Stimulated activated CD4-positive, alpha-beta T cell treated with anti-CD3 and anti-CD28 coated beads, Interleukin-1b, Interleukin-23, amount 100 ng/mL, for 1 hour (primary cell): ENCODE measurements at regions not wholly inside any gene's neighbourhood (a gene's known extent, or its start where the extent isn't known, plus 50 kb on each side); places are given as distances from the start of the nearest gene placed in this dataset.

Source experiments
- DNase-seq, 2 donors: peaks; one replicate each; pipeline ENCODE4 v3.0.0-alpha.2; 2020; ENCODE audit warnings: low read depth in 2 of 2

GRCh38 chr1:238281418-238281817 lies 390.7 kb upstream of the ZP4 start:
- DNase-seq, result no peak

DNA sequence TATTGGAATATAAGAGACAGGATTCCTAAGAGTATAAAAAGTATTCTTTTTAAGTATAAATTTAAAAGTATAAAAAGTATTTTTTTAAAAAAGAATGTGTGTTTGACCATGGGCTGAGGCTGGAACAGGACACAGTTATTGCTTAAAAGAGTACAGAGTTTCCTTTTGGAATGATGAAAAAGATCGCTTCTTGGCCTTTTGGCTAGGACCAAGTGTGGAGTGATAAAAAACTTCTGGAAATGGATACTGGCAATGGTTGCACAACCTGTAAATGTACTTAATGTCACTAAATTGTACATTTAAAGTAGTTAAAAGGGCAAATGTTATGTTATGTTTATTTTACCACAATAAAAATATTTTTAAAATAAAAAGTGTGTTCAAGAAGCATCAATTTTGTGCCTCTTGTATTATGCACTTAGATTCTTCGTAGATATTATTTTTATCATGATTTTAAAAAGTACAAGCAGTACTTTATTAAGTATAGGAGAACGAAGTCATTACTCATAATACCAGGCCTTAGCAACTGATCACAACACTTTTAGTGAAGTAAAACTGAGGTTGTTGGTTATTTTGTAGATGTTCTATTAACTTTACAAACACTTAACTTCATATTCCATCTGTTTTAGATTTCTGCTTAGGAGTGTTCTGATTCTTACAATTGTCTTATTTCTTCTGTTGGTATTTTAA lies 389.1 kb upstream of the ZP4 start:
- no peak for DNase-seq

DNA sequence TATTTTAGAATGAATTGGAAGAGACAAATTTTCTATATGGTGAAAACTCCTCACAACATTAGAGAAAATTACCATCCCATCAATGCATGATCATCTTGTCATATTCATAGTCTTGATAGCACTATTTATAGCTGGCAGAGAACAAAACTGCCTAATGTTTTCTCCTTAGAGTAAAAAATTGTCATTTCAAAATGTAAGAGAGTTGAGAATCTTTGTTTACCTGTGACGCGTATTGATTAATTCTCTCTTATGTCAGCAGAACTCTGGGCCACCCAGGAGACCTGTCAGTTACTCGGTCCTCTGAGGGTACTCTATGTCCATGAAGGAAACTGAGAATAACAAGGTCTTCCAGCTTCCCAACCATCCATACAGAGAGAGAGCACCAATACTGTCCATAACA lies 381.4 kb upstream of the ZP4 start:
- DNase-seq, result no peak

DNA sequence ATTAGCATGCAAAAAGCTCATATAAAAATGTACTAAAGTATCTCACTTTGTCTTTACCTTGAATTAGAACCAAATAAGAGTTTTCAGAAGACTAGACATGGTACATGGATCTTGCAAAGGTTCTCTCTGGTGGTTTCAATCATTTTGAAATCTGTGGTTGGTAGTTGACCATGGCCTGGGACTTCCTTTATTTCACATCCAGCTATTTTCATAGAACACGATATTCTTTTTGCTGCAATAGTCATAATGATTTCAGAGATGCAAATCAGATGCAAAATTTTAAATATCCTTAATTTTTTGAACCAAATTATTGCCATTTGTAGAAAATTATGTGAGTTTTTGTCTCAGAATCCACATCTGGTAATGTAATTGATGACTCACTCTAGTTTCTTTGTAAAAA lies 375.1 kb upstream of the ZP4 start:
- no peak for DNase-seq

DNA sequence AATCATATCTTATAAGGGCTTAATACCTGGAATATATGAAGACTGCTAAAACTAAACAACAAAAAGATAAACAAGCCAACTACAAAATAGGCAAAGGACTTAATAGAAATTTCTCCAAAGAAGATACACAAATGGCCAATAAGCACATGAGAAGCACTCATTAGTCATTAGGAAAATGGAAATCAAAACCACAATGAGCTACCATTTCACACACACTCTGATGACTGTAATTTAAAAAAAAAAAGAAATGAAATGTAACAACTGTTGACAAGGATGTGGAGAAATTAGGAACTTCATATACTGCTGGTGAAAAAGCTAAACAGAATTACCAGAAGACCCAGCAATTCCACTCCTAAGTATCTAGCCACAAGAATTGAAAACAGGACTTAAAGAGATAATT lies 374.2 kb upstream of the ZP4 start:
- DNase-seq, result no peak

GRCh38 chr1:238258510-238258909 lies 367.8 kb upstream of the ZP4 start:
- DNase-seq, result no peak

DNA sequence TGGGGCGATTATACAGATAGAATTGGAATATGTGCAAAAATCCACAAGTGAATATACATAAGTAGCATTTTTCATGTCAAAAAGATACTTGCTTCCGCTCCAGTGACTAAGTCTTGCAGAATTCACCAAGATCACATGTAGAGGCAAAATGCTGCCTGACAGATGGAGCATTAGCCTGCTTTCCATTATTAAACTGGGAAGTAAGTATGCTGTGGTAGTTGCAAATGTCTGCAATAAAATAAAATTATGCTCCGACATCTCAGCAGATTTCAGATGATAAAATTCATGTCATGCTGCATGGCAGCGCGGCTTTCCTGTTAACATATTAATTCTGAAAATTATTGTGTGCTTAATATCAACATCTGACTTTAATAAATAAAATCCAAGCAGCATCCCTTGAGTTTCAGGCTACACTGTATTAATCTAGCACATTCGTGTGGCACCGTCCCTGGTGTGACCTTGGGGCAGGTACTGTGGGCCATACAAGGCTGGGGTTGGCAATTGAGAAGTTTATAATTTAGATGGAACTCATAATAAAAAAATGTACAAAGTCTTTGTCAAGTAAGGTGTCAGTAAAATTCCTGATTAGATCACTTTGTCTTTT lies 366.4 kb upstream of the ZP4 start:
- DNase-seq, result no peak

DNA sequence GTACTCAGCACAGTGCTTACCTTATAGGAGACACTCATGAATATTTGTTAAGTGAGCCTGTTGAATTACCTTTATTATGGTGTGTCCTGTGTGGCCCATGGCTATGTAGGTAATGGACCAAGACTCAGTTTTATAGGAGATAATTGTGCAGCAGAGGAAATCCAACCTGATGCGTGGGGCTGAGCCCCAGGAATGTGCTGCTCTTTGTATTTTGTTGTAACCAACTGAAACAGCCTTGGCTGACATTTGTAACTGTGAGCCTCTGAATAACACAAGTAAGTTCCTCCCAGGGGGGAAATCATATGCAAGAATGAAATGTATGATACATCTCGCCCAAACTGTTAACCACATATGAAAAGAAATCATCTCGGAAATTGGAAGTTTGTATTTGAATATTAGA lies 364.2 kb upstream of the ZP4 start:
- no peak for DNase-seq

- peak in 1 of 2 donors; percentile 2 for DNase-seq
These were observed 361.5 kb upstream of the ZP4 start for GRCh38 chr1:238252033-238252802.

GRCh38 chr1:238248356-238248755 lies 357.6 kb upstream of the ZP4 start:
- DNase-seq, result no peak

- no peak for DNase-seq
These were observed 351.5 kb upstream of the ZP4 start for GRCh38 chr1:238242181-238242580.

DNA sequence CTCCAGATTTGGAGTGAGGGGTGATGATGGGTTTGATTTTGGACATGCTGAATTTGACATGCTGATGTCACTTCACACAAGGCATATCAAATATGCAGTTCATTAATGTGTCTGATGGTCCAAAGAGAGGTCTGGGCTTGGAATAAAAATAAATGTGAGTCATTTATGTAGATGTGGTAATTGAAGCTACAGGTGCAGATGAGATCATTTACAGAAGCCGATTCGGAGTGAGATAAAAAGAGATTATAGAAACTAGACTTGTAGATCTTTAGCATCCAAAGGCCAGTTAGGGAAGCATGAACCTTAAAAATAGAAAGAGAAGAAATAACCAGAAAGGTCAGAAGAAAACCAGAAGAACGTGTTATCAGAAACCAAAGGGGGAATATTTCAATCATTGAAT lies 350.9 kb upstream of the ZP4 start:
- no peak for DNase-seq

DNA sequence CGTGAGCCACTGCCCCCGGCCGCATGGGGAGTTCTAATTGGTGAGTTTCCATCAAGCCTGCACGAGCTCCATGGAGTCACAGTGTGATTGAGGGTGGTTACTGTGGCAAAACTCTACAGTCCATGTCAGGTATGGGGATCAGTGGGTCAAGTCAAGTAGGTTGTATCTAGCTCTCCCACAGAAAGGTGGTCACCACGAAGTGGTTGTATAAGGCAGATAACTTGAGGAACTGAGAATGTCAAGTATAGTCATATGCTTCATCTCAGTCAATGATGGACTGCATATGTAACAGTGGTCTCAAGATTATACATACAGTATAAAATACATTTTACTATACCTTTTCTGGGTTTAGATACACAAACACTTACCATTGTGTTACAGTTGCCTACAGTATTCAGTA lies 348.6 kb upstream of the ZP4 start:
- no peak for DNase-seq

GRCh38 chr1:238233966-238234365 lies 343.2 kb upstream of the ZP4 start:
- no peak for DNase-seq

DNA sequence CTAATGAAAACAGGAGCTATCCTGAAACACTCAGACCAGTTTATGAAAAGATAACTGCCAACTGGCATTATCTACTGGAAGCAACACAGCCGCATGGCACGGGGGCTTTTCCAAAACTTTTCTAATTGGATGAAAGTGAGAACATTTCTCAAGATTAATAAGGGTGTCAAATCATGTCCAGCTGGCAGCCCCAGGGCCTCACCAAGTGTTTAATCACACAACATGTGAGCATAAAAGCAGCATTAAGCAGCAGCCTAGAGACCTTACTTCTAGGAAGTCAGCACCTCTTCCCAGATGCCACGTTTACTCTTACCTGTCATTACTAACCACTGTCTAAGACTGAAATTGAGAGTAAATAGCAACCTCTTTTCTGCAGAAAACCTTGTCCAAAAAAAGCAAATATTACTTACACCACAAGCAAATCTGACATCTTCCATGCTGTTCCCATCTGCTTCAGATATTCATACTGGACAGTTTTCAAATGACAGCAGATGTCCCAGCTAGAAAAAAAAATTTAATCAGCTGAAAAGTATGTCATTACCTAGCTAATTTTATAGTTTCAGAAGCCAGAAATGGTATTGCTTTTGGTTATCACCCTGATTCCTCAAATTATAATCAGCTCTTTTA lies 341.5 kb upstream of the ZP4 start:
- DNase-seq, result no peak

- no peak for DNase-seq
These were observed 336.1 kb upstream of the ZP4 start for GRCh38 chr1:238226810-238227209.

GRCh38 chr1:238223076-238223640 lies 332.4 kb upstream of the ZP4 start:
- DNase-seq, result no peak

DNA sequence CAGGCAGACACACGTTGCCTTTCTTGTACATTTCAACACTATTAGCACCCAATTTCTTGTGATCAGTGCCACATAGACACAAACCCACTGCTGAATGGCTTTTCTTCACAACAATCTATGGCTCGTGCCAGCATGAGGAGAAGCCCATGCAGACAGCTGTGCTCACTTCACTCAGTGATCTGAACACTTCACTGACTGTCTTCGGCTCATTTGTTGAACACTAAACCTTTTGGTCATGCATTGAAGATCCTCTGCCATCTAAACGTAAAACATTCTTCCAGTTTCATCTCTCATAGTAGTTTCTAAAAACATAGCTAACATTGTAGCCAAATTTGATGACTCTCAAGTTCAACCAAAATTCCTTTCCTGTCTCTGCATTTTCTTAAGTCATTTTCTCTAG lies 331.0 kb upstream of the ZP4 start:
- DNase-seq, result no peak

DNA sequence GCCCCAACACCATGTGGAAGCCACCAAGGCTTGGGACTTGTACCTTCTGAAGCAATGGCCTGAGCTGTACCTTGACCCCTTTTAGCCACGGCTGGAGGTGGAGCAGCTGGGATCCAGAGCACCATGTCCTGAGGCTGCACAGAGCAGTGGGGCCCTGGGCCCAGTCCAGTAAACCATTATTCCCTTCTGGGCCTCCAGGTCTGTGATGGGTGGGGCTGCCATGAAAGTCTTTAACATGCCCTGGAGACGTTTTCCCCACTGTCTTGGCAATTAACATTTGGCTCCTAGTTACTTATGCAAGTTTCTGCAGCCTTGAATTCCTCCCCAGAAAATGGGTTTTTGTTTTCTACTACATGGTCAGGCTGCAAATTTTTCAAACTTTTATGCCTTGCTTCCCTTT lies 323.7 kb upstream of the ZP4 start:
- DNase-seq, result no peak

- DNase-seq, result no peak
These were observed 314.4 kb upstream of the ZP4 start for GRCh38 chr1:238205045-238205662.

- no peak for DNase-seq
These were observed 311.3 kb upstream of the ZP4 start for GRCh38 chr1:238201992-238202391.

- DNase-seq, result no peak
These were observed 308.6 kb upstream of the ZP4 start for GRCh38 chr1:238199325-238199724.
